ENCODE measurements at regions not wholly inside any gene's neighbourhood (a gene's known extent, or its start where the extent isn't known, plus 50 kb on each side); places are given as distances from the start of the nearest gene placed in this dataset.

DNA sequence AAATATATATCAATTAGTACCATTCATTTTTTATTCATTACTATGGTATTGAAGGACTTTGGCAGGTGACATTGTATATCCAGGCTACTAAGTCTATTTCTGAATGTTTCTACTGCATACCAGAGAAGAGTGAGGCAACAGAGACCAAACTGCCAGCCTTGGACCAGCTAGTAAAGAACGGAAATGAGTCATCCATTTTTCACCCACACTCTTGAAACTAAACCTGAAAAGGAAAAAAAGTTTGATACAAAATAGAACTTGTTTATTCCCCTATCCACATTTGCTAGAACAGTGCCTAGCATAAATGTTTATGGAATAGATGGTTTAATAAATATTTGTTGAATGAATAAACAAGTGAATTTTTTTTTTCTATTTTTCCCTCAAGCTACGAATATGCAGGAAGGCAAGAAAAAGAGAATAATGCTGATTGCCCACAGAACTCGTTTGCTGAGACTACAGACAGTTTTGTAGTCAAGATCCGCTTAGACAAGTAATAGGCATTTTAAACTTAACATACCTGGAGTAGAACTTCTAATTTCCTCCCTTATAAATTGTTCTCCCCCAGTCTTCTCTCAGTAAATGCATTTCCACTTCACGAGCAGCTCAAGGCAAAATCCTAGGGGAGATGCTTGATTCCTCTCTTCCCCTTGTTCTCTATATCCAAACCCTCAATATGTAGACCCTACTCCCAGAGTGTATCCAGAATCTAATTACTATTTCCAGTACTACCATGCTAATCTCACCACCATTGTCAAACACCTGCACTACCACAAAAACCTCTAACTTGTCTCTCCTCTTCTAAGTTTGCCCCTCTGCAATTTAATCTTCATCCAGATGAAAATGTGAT, 146.2 kb upstream of the RASA1 start:
- Histone ChIP-seq H3K27me3 (ENCODE audit: insufficient read depth, low read depth, severe bottlenecking) (no peaks in the 10 kb centered on the region), H3K4me3 (ENCODE audit: low read depth, low read length) (no peak overlapping the region), H3K36me3 (no peaks in the 10 kb centered on the region), H3K9me3 (ENCODE audit: severe bottlenecking) (no peaks in the 10 kb centered on the region), H3K27ac (no peak overlapping the region)
- TF ChIP-seq, protein P1, sequence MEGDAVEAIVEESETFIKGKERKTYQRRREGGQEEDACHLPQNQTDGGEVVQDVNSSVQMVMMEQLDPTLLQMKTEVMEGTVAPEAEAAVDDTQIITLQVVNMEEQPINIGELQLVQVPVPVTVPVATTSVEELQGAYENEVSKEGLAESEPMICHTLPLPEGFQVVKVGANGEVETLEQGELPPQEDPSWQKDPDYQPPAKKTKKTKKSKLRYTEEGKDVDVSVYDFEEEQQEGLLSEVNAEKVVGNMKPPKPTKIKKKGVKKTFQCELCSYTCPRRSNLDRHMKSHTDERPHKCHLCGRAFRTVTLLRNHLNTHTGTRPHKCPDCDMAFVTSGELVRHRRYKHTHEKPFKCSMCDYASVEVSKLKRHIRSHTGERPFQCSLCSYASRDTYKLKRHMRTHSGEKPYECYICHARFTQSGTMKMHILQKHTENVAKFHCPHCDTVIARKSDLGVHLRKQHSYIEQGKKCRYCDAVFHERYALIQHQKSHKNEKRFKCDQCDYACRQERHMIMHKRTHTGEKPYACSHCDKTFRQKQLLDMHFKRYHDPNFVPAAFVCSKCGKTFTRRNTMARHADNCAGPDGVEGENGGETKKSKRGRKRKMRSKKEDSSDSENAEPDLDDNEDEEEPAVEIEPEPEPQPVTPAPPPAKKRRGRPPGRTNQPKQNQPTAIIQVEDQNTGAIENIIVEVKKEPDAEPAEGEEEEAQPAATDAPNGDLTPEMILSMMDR (IDR thresholded peaks at IDR 0.05; ENCODE audit: low read depth, low read length): no peak
- no peak for DNase-seq

- H3K4me3 ChIP-seq (ENCODE audit: low read depth, low read length): no peak overlapping the region
- no peak for DNase-seq
- TF ChIP-seq, protein P1 (IDR thresholded peaks at IDR 0.05; ENCODE audit: low read depth, low read length): no peak
- no peak overlapping the region for H3K27ac ChIP-seq
- no peaks in the 10 kb centered on the region for H3K27me3 ChIP-seq (ENCODE audit: insufficient read depth, low read depth, severe bottlenecking)
- no peaks in the 10 kb centered on the region for H3K36me3 ChIP-seq
- H3K9me3 ChIP-seq (ENCODE audit: severe bottlenecking): no peaks in the 10 kb centered on the region
Measured at GRCh38 chr5:87122151-87122977, 145.3 kb upstream of the RASA1 start.

DNA sequence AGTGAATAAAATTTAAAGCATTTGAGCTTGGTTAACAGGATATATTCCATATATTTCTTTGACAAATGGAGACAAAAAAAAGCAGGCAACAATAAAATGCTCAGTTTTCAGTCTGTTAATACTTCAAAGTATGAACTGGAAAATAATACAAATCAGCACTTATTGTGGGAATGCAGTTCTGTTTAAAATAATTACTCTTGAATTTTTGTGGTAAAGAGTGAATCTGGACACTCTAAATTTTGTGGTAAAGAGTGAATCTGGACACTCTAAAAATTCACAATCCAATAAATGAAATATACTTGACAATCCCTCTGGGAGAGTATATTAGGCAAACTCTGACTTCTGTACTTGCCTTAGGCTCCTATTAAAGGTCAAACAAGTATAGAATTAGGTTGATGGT, 141.9 kb upstream of the RASA1 start:
- Histone ChIP-seq H3K27me3 (ENCODE audit: insufficient read depth, low read depth, severe bottlenecking) (no peaks in the 10 kb centered on the region), H3K27ac (no peak overlapping the region), H3K9me3 (ENCODE audit: severe bottlenecking) (no peaks in the 10 kb centered on the region), H3K36me3 (no peaks in the 10 kb centered on the region), H3K4me3 (ENCODE audit: low read depth, low read length) (no peak overlapping the region)
- TF ChIP-seq, protein P1 (IDR thresholded peaks at IDR 0.05; ENCODE audit: low read depth, low read length): no peak
- DNase-seq: no peak

DNA sequence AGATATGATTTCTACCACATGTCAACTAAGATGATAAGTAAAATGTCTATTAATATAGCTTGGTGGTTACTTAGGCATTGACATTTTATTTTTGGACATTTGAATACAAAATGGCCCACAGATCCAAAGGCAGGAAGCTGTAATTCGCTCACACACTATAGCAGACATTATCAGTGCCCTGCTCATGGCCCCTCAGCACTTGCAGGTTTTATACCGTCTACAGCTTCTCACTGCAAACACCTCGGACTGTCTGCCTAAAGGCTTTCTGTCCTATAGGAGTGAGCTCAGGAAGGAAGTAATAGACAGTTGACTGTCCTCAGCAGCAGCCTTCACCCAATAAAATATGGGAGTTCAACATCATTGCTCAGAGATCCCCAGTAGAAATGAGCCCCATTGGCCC, 140.8 kb upstream of the RASA1 start:
- TF ChIP-seq, protein P1 (IDR thresholded peaks at IDR 0.05; ENCODE audit: low read depth, low read length): no peak
- DNase-seq: no peak
- Histone ChIP-seq H3K27ac (no peak overlapping the region), H3K9me3 (ENCODE audit: severe bottlenecking) (no peaks in the 10 kb centered on the region), H3K27me3 (ENCODE audit: insufficient read depth, low read depth, severe bottlenecking) (no peaks in the 10 kb centered on the region), H3K4me3 (ENCODE audit: low read depth, low read length) (no peak overlapping the region), H3K36me3 (no peaks in the 10 kb centered on the region)

- TF ChIP-seq, protein P1 (IDR thresholded peaks at IDR 0.05; ENCODE audit: low read depth, low read length): no peak
- Histone ChIP-seq H3K27me3 (ENCODE audit: insufficient read depth, low read depth, severe bottlenecking) (no peaks in the 10 kb centered on the region), H3K27ac (no peak overlapping the region), H3K9me3 (ENCODE audit: severe bottlenecking) (no peaks in the 10 kb centered on the region), H3K36me3 (no peaks in the 10 kb centered on the region), H3K4me3 (ENCODE audit: low read depth, low read length) (no peak overlapping the region)
- DNase-seq: no peak
Measured at GRCh38 chr5:87127426-87127825, 140.3 kb upstream of the RASA1 start.

All from WERI-Rb-1 (cell line).